ENCODE measurements at regions not wholly inside any gene's neighbourhood (a gene's known extent, or its start where the extent isn't known, plus 50 kb on each side); places are given as distances from the start of the nearest gene placed in this dataset.

DNA sequence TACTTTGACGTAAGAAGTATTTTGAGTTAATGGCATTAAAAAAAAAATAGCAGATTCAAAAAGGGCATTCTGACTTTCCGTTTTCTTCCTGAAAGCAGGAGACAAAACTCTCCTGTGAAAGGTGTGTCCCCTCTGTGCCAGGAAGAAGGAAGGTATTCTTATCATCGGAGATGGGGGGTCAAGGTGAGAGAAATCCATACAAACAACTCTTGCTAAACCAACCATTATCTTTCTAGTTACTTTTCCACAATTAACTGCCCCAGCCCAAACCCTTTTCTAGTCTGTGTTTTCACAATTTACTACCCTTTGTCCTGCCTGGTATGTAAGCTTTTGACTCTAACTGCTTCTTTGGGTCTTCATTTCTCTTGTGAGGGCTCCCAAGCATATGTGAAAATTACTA lies 717.3 kb downstream of the EPM2A start:
- H3K27me3 ChIP-seq (ENCODE audit: low read depth, low read length): no peaks in the 10 kb centered on the region
- H3K4me1 ChIP-seq (ENCODE audit: control insufficient read depth in 1 of 2, insufficient read depth in 2 of 2, low read length in 2 of 2): no peaks in the 10 kb centered on the region
- H3K4me3 ChIP-seq (ENCODE audit: low read depth in 1 of 2, low read length in 2 of 2): no peak overlapping the region
- H3K9me3 ChIP-seq (ENCODE audit: control insufficient read depth in 1 of 2, low read length in 2 of 2): no peaks in the 10 kb centered on the region
- H3K36me3 ChIP-seq (ENCODE audit: control insufficient read depth in 1 of 2, insufficient read depth in 2 of 2, low read length in 2 of 2): no peaks in the 10 kb centered on the region
- no peak overlapping the region for H3K27ac ChIP-seq (ENCODE audit: low read length)

DNA sequence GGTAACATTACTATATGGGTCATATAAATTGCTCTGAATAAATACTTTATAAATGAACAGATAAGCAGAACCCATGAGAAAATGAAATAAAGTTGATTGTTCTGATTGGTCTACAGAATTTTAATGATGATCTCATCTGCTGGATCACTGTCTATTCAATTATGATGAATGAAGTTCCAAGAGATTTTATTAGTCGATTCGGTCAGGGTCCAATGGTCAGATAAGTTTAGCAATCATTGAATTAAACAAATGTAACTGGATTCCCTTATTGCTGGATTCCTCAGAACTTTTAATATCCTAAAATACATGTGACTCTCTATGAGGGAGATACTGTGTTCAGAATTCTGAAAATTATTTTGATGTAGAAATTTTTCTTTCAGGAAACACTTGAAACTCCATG lies 715.2 kb downstream of the EPM2A start:
- Histone ChIP-seq H3K27ac (ENCODE audit: low read length) (no peak overlapping the region), H3K27me3 (ENCODE audit: low read depth, low read length) (no peaks in the 10 kb centered on the region), H3K4me3 (ENCODE audit: low read depth in 1 of 2, low read length in 2 of 2) (no peak overlapping the region), H3K9me3 (ENCODE audit: control insufficient read depth in 1 of 2, low read length in 2 of 2) (no peaks in the 10 kb centered on the region), H3K36me3 (ENCODE audit: control insufficient read depth in 1 of 2, insufficient read depth in 2 of 2, low read length in 2 of 2) (no peaks in the 10 kb centered on the region), H3K4me1 (ENCODE audit: control insufficient read depth in 1 of 2, insufficient read depth in 2 of 2, low read length in 2 of 2) (no peaks in the 10 kb centered on the region)

DNA sequence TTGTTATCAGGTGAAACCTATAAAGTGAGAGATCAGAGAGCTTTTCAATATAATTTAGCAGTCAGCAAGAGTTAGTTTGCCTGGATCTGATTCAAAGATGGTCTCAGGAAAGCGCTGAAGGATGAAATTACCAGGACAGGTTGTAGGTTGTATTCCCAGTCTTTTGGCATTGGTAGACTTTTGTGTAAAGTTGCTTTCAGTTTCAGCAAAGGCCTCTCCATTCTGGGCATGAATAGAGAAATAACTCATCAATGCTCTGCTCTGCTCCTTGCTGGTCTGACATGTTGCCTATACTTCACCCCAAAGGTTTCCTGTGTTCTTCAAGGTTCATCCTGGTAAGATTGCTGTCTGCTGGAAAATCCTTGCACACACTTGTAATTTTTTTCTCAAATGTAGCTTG lies 714.8 kb downstream of the EPM2A start:
- Histone ChIP-seq H3K27ac (ENCODE audit: low read length) (no peak overlapping the region), H3K9me3 (ENCODE audit: control insufficient read depth in 1 of 2, low read length in 2 of 2) (no peaks in the 10 kb centered on the region), H3K36me3 (ENCODE audit: control insufficient read depth in 1 of 2, insufficient read depth in 2 of 2, low read length in 2 of 2) (no peaks in the 10 kb centered on the region), H3K27me3 (ENCODE audit: low read depth, low read length) (no peaks in the 10 kb centered on the region), H3K4me1 (ENCODE audit: control insufficient read depth in 1 of 2, insufficient read depth in 2 of 2, low read length in 2 of 2) (no peaks in the 10 kb centered on the region), H3K4me3 (ENCODE audit: low read depth in 1 of 2, low read length in 2 of 2) (no peak overlapping the region)

DNA sequence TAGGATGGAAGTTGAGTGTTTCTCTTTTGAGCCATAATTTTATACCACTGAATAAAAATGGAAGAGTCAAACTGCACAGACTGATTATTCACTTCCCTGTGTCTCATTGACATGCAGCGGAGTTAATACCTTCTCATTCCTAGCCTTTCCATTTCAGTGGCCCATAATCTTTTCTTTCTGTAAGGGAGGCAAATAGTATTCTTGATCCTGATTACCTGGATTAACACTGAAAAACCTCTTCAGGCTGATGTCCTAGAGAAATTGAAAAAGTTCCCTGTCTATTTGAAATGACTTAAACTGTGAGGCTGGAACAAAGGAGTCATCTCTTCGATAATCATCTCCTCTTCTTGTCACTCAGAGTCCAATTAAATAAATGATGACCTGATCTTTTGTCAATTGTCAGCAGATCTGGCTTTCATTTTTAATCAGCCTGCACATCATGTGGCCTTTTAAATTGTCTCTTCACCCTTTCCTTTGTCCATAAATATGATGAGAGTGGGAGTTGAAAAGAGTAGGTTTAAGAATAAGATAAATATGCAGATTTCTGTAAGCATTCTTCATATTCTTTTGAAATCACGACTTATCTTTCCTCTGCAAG lies 713.0 kb downstream of the EPM2A start:
- H3K9me3 ChIP-seq (ENCODE audit: control insufficient read depth in 1 of 2, low read length in 2 of 2): no peaks in the 10 kb centered on the region
- H3K4me3 ChIP-seq (ENCODE audit: low read depth in 1 of 2, low read length in 2 of 2): no peak overlapping the region
- no peaks in the 10 kb centered on the region for H3K4me1 ChIP-seq (ENCODE audit: control insufficient read depth in 1 of 2, insufficient read depth in 2 of 2, low read length in 2 of 2)
- no peaks in the 10 kb centered on the region for H3K27me3 ChIP-seq (ENCODE audit: low read depth, low read length)
- H3K36me3 ChIP-seq (ENCODE audit: control insufficient read depth in 1 of 2, insufficient read depth in 2 of 2, low read length in 2 of 2): no peaks in the 10 kb centered on the region
- no peak overlapping the region for H3K27ac ChIP-seq (ENCODE audit: low read length)

DNA sequence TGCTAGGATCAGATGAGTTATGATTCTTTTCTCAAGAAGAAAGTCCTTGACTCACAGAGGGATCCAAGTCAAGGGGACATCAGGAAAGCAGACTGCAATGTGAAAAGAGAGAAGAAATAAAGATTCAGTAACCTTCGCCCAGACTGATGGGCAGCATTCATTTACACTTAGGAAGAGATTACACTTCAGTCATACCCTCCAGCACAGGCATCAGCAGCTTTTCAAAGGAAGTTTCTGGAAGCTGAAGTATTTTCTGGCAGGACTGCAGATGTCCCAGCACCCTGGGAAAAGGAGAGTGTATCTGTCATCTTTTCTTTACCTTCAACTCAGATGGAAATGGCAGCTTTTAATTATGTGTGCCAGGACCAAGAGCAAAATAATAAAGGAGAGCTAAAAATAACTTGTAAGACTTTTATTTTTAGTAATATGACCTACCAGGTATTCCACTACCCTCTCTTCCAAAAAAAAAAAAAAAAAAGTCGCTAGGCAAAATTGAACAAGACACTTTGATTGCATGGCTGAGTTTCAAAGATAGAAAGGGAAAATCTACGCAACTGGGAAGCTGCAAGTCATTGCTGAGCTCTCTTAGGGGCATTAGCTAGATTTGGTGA lies 712.1 kb downstream of the EPM2A start:
- Histone ChIP-seq H3K27ac (ENCODE audit: low read length) (no peak overlapping the region), H3K36me3 (ENCODE audit: control insufficient read depth in 1 of 2, insufficient read depth in 2 of 2, low read length in 2 of 2) (no peaks in the 10 kb centered on the region), H3K27me3 (ENCODE audit: low read depth, low read length) (no peaks in the 10 kb centered on the region), H3K4me1 (ENCODE audit: control insufficient read depth in 1 of 2, insufficient read depth in 2 of 2, low read length in 2 of 2) (no peaks in the 10 kb centered on the region), H3K4me3 (ENCODE audit: low read depth in 1 of 2, low read length in 2 of 2) (no peak overlapping the region), H3K9me3 (ENCODE audit: control insufficient read depth in 1 of 2, low read length in 2 of 2) (no peaks in the 10 kb centered on the region)

DNA sequence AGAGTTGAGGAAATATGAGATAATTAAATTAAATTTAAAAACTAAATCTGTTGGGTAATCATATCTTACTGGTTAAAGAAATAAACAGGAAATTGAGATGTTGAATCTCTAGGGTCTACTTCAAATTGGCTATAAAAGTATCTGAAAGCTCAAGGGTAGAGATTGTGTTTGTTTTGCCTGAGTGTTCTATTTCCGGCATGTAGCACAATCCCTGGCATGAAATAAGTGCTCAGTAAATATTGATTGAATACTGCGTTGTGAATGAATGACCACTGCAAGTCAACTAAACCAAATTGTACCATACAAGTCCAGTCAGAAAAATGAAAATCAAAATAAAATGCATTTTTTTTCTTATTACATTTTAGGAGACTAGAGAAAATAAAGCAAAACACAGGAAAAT lies 709.8 kb downstream of the EPM2A start:
- Histone ChIP-seq H3K27me3 (ENCODE audit: low read depth, low read length) (no peaks in the 10 kb centered on the region), H3K4me3 (ENCODE audit: low read depth in 1 of 2, low read length in 2 of 2) (no peak overlapping the region), H3K27ac (ENCODE audit: low read length) (no peak overlapping the region), H3K4me1 (ENCODE audit: control insufficient read depth in 1 of 2, insufficient read depth in 2 of 2, low read length in 2 of 2) (no peaks in the 10 kb centered on the region), H3K9me3 (ENCODE audit: control insufficient read depth in 1 of 2, low read length in 2 of 2) (no peaks in the 10 kb centered on the region), H3K36me3 (ENCODE audit: control insufficient read depth in 1 of 2, insufficient read depth in 2 of 2, low read length in 2 of 2) (no peaks in the 10 kb centered on the region)

DNA sequence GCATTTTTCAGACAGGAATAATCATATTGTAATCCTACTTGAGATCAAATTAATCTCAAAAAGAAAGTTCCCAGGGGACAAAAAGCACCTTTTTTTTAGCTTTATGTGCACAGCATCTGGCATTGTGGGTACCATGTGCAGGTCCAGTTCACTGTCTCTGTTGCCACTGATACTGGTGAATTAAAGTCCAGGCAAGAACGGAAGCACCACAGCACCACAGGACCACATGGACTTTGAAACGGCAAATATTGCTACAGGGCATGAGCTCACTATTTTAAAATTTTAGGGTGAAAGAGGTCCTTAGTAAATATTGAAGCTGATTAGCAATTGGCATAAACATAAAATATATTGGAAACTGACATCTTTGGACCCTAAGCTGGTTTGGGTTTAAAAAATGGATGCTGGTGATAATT lies 709.0 kb downstream of the EPM2A start:
- H3K9me3 ChIP-seq (ENCODE audit: control insufficient read depth in 1 of 2, low read length in 2 of 2): no peaks in the 10 kb centered on the region
- no peak overlapping the region for H3K4me3 ChIP-seq (ENCODE audit: low read depth in 1 of 2, low read length in 2 of 2)
- H3K4me1 ChIP-seq (ENCODE audit: control insufficient read depth in 1 of 2, insufficient read depth in 2 of 2, low read length in 2 of 2): no peaks in the 10 kb centered on the region
- no peaks in the 10 kb centered on the region for H3K36me3 ChIP-seq (ENCODE audit: control insufficient read depth in 1 of 2, insufficient read depth in 2 of 2, low read length in 2 of 2)
- no peaks in the 10 kb centered on the region for H3K27me3 ChIP-seq (ENCODE audit: low read depth, low read length)
- no peak overlapping the region for H3K27ac ChIP-seq (ENCODE audit: low read length)

DNA sequence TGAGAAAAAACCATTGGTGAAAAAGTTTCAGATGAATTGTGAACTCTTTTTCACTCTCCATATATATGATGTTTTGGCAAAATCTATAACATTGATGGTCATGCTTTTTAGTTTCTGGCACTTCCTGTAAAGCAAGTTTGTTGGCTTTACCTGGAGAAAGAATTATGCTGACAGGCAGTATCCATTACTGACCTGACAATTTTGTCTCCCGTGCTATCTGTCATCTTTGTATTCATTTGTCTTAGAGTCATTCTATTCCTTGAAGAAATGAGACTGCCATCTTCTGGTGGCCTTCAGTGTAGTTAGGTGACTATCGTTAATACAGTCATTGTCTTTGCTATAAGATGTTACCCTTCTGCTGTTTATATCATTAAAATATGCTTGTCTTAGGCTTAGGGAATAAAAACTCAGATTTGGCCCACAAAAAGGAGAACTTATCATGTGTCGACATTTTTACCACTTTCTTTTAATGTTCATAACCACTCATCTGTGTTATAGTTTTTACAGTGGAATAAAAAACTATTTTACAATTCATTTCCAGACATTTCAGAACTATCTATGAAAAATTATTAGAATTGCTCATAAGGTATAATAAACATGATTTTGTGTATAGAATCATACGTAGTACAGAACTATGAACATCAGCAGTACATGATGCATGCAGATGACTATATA lies 707.0 kb downstream of the EPM2A start:
- H3K4me3 ChIP-seq (ENCODE audit: low read depth in 1 of 2, low read length in 2 of 2): no peak overlapping the region
- H3K36me3 ChIP-seq (ENCODE audit: control insufficient read depth in 1 of 2, insufficient read depth in 2 of 2, low read length in 2 of 2): no peaks in the 10 kb centered on the region
- H3K27ac ChIP-seq (ENCODE audit: low read length): no peak overlapping the region
- no peaks in the 10 kb centered on the region for H3K9me3 ChIP-seq (ENCODE audit: control insufficient read depth in 1 of 2, low read length in 2 of 2)
- H3K27me3 ChIP-seq (ENCODE audit: low read depth, low read length): no peaks in the 10 kb centered on the region
- H3K4me1 ChIP-seq (ENCODE audit: control insufficient read depth in 1 of 2, insufficient read depth in 2 of 2, low read length in 2 of 2): no peaks in the 10 kb centered on the region

DNA sequence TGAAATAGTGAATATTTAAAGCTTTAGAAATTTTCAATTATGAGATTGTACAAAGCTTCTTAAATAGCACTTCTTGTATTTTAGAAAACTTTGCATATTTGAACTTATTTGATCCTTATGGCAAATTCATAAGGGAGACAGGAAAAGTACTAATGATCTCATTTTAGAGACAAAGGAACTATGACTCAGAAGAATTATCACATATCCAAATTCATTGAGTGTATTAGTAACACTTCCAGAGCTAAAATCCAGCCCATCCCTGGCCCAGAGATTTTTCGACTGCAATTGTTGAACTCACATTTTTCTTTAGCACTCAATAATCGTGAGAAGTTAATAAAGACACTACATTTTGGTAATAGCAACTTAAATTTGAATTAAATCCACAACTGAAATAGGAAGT lies 704.3 kb downstream of the EPM2A start:
- Histone ChIP-seq H3K27ac (ENCODE audit: low read length) (no peak overlapping the region), H3K4me3 (ENCODE audit: low read depth in 1 of 2, low read length in 2 of 2) (no peak overlapping the region), H3K4me1 (ENCODE audit: control insufficient read depth in 1 of 2, insufficient read depth in 2 of 2, low read length in 2 of 2) (no peaks in the 10 kb centered on the region), H3K36me3 (ENCODE audit: control insufficient read depth in 1 of 2, insufficient read depth in 2 of 2, low read length in 2 of 2) (no peaks in the 10 kb centered on the region), H3K9me3 (ENCODE audit: control insufficient read depth in 1 of 2, low read length in 2 of 2) (no peaks in the 10 kb centered on the region), H3K27me3 (ENCODE audit: low read depth, low read length) (no peaks in the 10 kb centered on the region)

DNA sequence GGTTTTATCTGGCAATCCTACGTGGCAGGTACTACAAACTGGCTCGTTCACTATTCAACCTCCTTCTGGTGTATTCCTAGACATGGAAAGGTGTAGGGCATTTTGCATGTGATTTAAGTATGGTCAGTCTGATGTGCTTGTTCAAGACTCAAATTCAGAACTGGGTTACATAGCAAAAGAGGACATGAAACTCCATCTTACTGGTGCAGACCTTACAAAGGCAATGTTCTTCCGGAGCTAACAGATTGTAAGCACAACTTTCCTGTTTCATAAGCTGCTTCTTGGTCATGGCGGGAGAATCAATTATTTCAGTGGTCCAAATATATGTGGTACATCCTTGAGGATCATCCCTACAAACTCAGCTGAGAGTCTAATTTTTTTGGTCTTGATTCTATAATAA lies 703.4 kb downstream of the EPM2A start:
- H3K4me1 ChIP-seq (ENCODE audit: control insufficient read depth in 1 of 2, insufficient read depth in 2 of 2, low read length in 2 of 2): no peaks in the 10 kb centered on the region
- H3K27me3 ChIP-seq (ENCODE audit: low read depth, low read length): no peaks in the 10 kb centered on the region
- H3K9me3 ChIP-seq (ENCODE audit: control insufficient read depth in 1 of 2, low read length in 2 of 2): no peaks in the 10 kb centered on the region
- H3K36me3 ChIP-seq (ENCODE audit: control insufficient read depth in 1 of 2, insufficient read depth in 2 of 2, low read length in 2 of 2): no peaks in the 10 kb centered on the region
- H3K4me3 ChIP-seq (ENCODE audit: low read depth in 1 of 2, low read length in 2 of 2): no peak overlapping the region
- H3K27ac ChIP-seq (ENCODE audit: low read length): no peak overlapping the region

DNA sequence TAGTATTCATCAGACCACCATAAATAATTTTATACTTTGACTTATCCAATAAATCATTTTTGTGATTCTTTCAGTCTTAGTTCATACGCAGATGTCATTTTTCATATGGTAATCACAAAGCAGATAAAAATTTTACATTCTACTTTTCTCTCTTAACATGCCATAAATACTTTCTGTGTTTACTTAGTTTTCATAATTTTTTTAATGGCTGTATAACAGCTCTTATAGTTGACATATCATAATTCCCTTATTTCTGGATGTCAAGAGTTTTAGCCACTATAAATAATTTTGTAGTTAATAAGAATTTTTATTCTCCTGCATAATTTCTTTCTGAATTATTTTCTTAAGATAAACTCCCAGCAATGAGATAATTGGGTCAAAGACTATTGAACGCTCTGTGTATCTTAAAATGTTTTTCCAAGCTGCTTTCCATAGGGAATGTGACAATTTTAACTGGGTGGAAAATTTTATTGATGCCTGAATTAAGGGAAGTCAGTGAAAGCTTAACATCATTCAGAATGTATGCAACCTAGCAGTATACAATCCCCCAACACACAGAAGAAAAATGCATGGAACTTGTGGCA lies 702.7 kb downstream of the EPM2A start:
- H3K4me1 ChIP-seq (ENCODE audit: control insufficient read depth in 1 of 2, insufficient read depth in 2 of 2, low read length in 2 of 2): no peaks in the 10 kb centered on the region

More for the DNA sequence above, 702.7 kb downstream of the EPM2A start:
- Histone ChIP-seq H3K9me3 (ENCODE audit: control insufficient read depth in 1 of 2, low read length in 2 of 2) (no peaks in the 10 kb centered on the region), H3K27me3 (ENCODE audit: low read depth, low read length) (no peaks in the 10 kb centered on the region), H3K4me3 (ENCODE audit: low read depth in 1 of 2, low read length in 2 of 2) (no peak overlapping the region), H3K36me3 (ENCODE audit: control insufficient read depth in 1 of 2, insufficient read depth in 2 of 2, low read length in 2 of 2) (no peaks in the 10 kb centered on the region), H3K27ac (ENCODE audit: low read length) (no peak overlapping the region)

All from muscle layer of duodenum (tissue), 2 donors.